ENCODE measurements at regions not wholly inside any gene's neighbourhood (a gene's known extent, or its start where the extent isn't known, plus 50 kb on each side); places are given as distances from the start of the nearest gene placed in this dataset.

GRCh38 chr6:146955570-146955969 is 248.6 kb upstream of the STXBP5 start:
- H3K27me3 ChIP-seq (ENCODE audit: insufficient read depth, low read depth) = no peaks in the 10 kb centered on the region
- H3K4me2 ChIP-seq = no peak overlapping the region
- no peaks in the 10 kb centered on the region for H4K20me1 ChIP-seq (ENCODE audit: insufficient read depth)
- no peak for TF ChIP-seq CTCF (conservative IDR thresholded peaks at IDR 0.05; ENCODE audit: low read depth, low read length)
- H3K4me1 ChIP-seq (ENCODE audit: low read depth, poor library complexity, severe bottlenecking) = no peaks in the 10 kb centered on the region
- no peaks in the 10 kb centered on the region for H3K79me2 ChIP-seq (ENCODE audit: insufficient read depth, low read depth)
- H2AFZ ChIP-seq (ENCODE audit: low read depth) = no peak overlapping the region
- no peak overlapping the region for H3K27ac ChIP-seq
- no peaks in the 10 kb centered on the region for H3K36me3 ChIP-seq (ENCODE audit: insufficient read depth)
- no peak overlapping the region for H3K9ac ChIP-seq
- H3K4me3 ChIP-seq (IDR thresholded peaks at IDR 0.05; ENCODE audit: insufficient read depth, low read depth, low read length) = no peak overlapping the region

- Histone ChIP-seq H3K36me3 (ENCODE audit: insufficient read depth) (no peaks in the 10 kb centered on the region), H4K20me1 (ENCODE audit: insufficient read depth) (no peaks in the 10 kb centered on the region), H3K4me3 (IDR thresholded peaks at IDR 0.05; ENCODE audit: insufficient read depth, low read depth, low read length) (no peak overlapping the region), H3K4me1 (ENCODE audit: low read depth, poor library complexity, severe bottlenecking) (no peaks in the 10 kb centered on the region), H3K27me3 (ENCODE audit: insufficient read depth, low read depth) (no peaks in the 10 kb centered on the region), H3K27ac (no peak overlapping the region), H3K9ac (no peak overlapping the region), H2AFZ (ENCODE audit: low read depth) (no peak overlapping the region), H3K79me2 (ENCODE audit: insufficient read depth, low read depth) (no peaks in the 10 kb centered on the region), H3K4me2 (no peak overlapping the region)
- TF ChIP-seq CTCF (conservative IDR thresholded peaks at IDR 0.05; ENCODE audit: low read depth, low read length) = no peak
These were observed 246.8 kb upstream of the STXBP5 start for GRCh38 chr6:146957181-146958093.

GRCh38 chr6:146961831-146962230 is 242.4 kb upstream of the STXBP5 start:
- H3K27ac ChIP-seq = no peak overlapping the region
- no peak for TF ChIP-seq CTCF (conservative IDR thresholded peaks at IDR 0.05; ENCODE audit: low read depth, low read length)

GRCh38 chr6:146962329-146962728 is 241.9 kb upstream of the STXBP5 start:
- no peak for TF ChIP-seq CTCF (conservative IDR thresholded peaks at IDR 0.05; ENCODE audit: low read depth, low read length)
- Histone ChIP-seq H4K20me1 (ENCODE audit: insufficient read depth) (no peaks in the 10 kb centered on the region), H3K27ac (no peak overlapping the region), H3K4me1 (ENCODE audit: low read depth, poor library complexity, severe bottlenecking) (no peaks in the 10 kb centered on the region), H2AFZ (ENCODE audit: low read depth) (no peak overlapping the region), H3K27me3 (ENCODE audit: insufficient read depth, low read depth) (no peaks in the 10 kb centered on the region), H3K36me3 (ENCODE audit: insufficient read depth) (no peaks in the 10 kb centered on the region), H3K79me2 (ENCODE audit: insufficient read depth, low read depth) (no peaks in the 10 kb centered on the region), H3K9ac (no peak overlapping the region), H3K4me2 (no peak overlapping the region), H3K4me3 (IDR thresholded peaks at IDR 0.05; ENCODE audit: insufficient read depth, low read depth, low read length) (no peak overlapping the region)

More at GRCh38 chr6:146961831-146962230, 242.4 kb upstream of the STXBP5 start:
- H3K9ac ChIP-seq = no peak overlapping the region
- no peak overlapping the region for H2AFZ ChIP-seq (ENCODE audit: low read depth)
- no peaks in the 10 kb centered on the region for H4K20me1 ChIP-seq (ENCODE audit: insufficient read depth)
- H3K27me3 ChIP-seq (ENCODE audit: insufficient read depth, low read depth) = no peaks in the 10 kb centered on the region
- H3K4me1 ChIP-seq (ENCODE audit: low read depth, poor library complexity, severe bottlenecking) = no peaks in the 10 kb centered on the region
- H3K4me2 ChIP-seq = no peak overlapping the region
- no peaks in the 10 kb centered on the region for H3K36me3 ChIP-seq (ENCODE audit: insufficient read depth)
- no peaks in the 10 kb centered on the region for H3K79me2 ChIP-seq (ENCODE audit: insufficient read depth, low read depth)
- H3K4me3 ChIP-seq (IDR thresholded peaks at IDR 0.05; ENCODE audit: insufficient read depth, low read depth, low read length) = no peak overlapping the region

All from KMS-11 (cell line).